ENCODE measurements at regions not wholly inside any gene's neighbourhood (a gene's known extent, or its start where the extent isn't known, plus 50 kb on each side); places are given as distances from the start of the nearest gene placed in this dataset.

DNA sequence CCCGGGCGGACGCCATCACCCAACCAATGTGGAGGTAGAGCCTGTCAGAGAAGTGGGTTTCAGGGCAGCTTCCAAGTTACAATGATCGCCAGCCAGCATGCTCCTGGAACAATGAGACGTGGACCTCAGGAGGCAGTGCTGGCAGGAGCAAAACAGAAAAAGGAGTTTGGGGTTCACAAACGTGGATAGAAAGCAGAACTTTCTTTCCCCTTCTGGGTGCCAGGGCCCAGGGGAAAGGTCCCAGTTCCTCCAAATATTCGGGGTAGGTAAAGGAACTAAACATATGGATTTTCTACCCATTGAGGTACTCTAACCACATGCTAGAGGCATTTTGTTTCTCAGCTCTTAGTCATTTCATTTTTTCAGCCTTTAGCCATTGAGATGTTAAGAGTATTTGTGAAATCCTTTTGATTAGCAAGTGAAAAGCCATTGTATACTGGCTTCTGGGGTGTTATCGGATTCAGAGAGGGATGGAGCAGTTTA lies 488.4 kb upstream of the ADGRL2 start:
- Histone ChIP-seq H3K4me3 (no peak overlapping the region), H3K27me3 (no peaks in the 10 kb centered on the region), H3K36me3 (no peaks in the 10 kb centered on the region), H3K9me3 (no peaks in the 10 kb centered on the region), H3K27ac (replicated peaks in 1 of 4) (no peak overlapping the region), H3K4me1 (peaks cover 7 to 12% (median 10%) of the 10 kb centered on the region in 4 donors)
- intact Hi-C loops (cut with DNase I), result no loop called here
- TF ChIP-seq EP300 (IDR thresholded peaks at IDR 0.05) (no peak), POLR2A (IDR thresholded peaks at IDR 0.05; ENCODE audit: low read depth) (no peak), POLR2AphosphoS5 (IDR thresholded peaks at IDR 0.05) (no peak)
- 89% methylated on average over 8 of the region's 8 CpGs for WGBS
- DNase-seq (ENCODE audit: extremely low spot score), result no peak

DNA sequence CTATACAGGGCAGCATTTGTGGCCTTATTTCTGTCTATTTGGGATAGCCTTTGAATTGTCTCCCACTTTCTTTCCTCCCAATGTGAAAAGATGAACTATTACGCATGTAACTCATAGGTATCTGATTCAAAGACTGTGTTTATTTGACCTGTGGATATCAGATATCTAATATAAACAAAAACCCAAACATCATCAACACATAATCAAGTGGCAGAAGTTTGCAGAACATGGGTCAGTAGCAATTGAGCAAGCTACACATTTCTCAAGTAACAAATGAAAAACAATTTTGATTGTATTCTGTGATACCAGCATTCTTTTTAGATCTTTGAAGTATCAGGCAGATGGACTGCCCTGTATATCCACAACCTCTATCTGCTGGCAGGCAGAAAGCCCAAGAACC lies 490.5 kb upstream of the ADGRL2 start:
- H3K27me3 ChIP-seq, result no peaks in the 10 kb centered on the region
- no peaks in the 10 kb centered on the region for H3K36me3 ChIP-seq
- TF ChIP-seq CTCF (IDR thresholded peaks at IDR 0.05) (no peak), EP300 (IDR thresholded peaks at IDR 0.05) (no peak), POLR2AphosphoS5 (IDR thresholded peaks at IDR 0.05) (no peak), POLR2A (IDR thresholded peaks at IDR 0.05; ENCODE audit: low read depth) (no peak)
- no peak overlapping the region for H3K4me3 ChIP-seq
- no peaks in the 10 kb centered on the region for H3K9me3 ChIP-seq
- intact Hi-C loops (cut with DNase I), result no loop called here
- H3K27ac ChIP-seq (replicated peaks in 1 of 4), result no peak overlapping the region
- 92% methylated on average over 1 of the region's 1 CpG for WGBS
- peaks cover 12 to 28% (median 20%) of the 10 kb centered on the region in 4 donors for H3K4me1 ChIP-seq
- no peak for DNase-seq (ENCODE audit: extremely low spot score)

GRCh38 chr1:81308191-81308590 lies 492.5 kb upstream of the ADGRL2 start:
- 80% methylated on average over 6 of the region's 6 CpGs for WGBS
- no peaks in the 10 kb centered on the region for H3K9me3 ChIP-seq
- H3K36me3 ChIP-seq, result no peaks in the 10 kb centered on the region
- H3K27me3 ChIP-seq, result no peaks in the 10 kb centered on the region
- peaks cover 0 to 28% (median 12%) of the 10 kb centered on the region in 4 donors for H3K4me1 ChIP-seq
- no peak for DNase-seq (ENCODE audit: extremely low spot score)
- H3K4me3 ChIP-seq, result no peak overlapping the region
- TF ChIP-seq POLR2AphosphoS5 (IDR thresholded peaks at IDR 0.05) (no peak), CTCF (IDR thresholded peaks at IDR 0.05) (no peak), EP300 (IDR thresholded peaks at IDR 0.05) (no peak), POLR2A (IDR thresholded peaks at IDR 0.05; ENCODE audit: low read depth) (no peak)
- intact Hi-C loops (cut with DNase I), result loop anchor here (10.0 kb wide), 2 partner anchors 447 to 497 kb away; partner anchors contain the start of gene ADGRL2
- no peak overlapping the region for H3K27ac ChIP-seq (replicated peaks in 1 of 4)

DNA sequence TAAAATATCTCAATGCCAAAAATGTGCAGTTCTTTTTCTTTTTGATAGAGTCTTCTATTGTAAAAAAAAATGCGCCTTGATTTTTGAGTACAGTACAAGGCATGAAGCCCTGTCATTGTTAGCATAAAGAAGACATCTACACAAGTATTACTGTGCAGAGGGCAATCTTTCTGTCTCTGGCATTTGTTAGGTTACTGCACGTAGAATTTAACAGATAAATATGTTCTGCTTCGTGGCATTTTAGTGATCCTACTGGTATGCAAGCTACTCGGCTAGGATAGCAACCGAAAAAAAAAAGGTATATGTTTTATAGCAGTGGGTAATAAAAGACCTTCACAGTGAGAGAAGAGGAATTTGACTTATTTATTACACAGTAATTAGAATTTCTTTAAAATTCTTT lies 492.9 kb upstream of the ADGRL2 start:
- Histone ChIP-seq H3K27me3 (no peaks in the 10 kb centered on the region), H3K27ac (replicated peaks in 1 of 4) (no peak overlapping the region), H3K36me3 (no peaks in the 10 kb centered on the region), H3K4me3 (no peak overlapping the region), H3K4me1 (peaks cover 0 to 28% (median 12%) of the 10 kb centered on the region in 4 donors), H3K9me3 (no peaks in the 10 kb centered on the region)
- intact Hi-C loops (cut with DNase I), result loop anchor here (10.0 kb wide), 2 partner anchors 447 to 497 kb away; partner anchors contain the start of gene ADGRL2
- DNase-seq (ENCODE audit: extremely low spot score), result no peak
- WGBS, result 77% methylated on average over 5 of the region's 5 CpGs
- TF ChIP-seq EP300 (IDR thresholded peaks at IDR 0.05) (no peak), POLR2AphosphoS5 (IDR thresholded peaks at IDR 0.05) (no peak), CTCF (IDR thresholded peaks at IDR 0.05) (no peak), POLR2A (IDR thresholded peaks at IDR 0.05; ENCODE audit: low read depth) (no peak)

DNA sequence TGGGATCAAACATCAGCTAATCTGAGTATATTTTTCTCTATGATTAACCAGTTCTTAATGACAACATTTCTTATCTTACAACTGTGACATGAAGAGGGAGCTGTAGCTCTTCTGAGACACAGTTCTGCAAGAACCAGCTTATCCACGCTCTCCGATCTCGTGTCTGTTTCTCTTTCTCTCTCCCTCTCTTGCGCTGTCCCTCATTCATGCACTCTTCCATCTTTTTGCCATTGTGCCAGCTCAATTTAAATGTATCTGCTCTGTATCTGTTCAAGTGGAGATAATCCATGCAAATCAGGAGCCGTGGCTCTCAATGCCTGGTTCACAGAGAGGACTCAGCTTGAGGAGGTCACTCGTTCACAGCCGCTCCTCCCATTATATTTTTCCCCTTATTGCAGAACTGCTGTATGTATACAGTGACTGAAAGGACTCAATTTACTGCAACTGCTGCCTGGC lies 494.7 kb upstream of the ADGRL2 start:
- Histone ChIP-seq H3K4me1 (peaks cover 0 to 28% (median 12%) of the 10 kb centered on the region in 4 donors), H3K36me3 (no peaks in the 10 kb centered on the region), H3K4me3 (peak overlapping the region; percentile 53 to 63 (median 57)), H3K9me3 (no peaks in the 10 kb centered on the region), H3K27ac (replicated peaks in 1 of 4) (peak overlapping the region in 2 of 4 donors; percentile 18 to 39), H3K27me3 (no peaks in the 10 kb centered on the region)
- WGBS, result 3% methylated on average over 7 of the region's 7 CpGs
- intact Hi-C loops (cut with DNase I), result loop anchor here (10.0 kb wide), 2 partner anchors 449 to 499 kb away; partner anchors contain the start of gene ADGRL2
- TF ChIP-seq POLR2AphosphoS5 (IDR thresholded peaks at IDR 0.05) (no peak), POLR2A (IDR thresholded peaks at IDR 0.05; ENCODE audit: low read depth) (no peak), CTCF (IDR thresholded peaks at IDR 0.05) (peak; percentile 47 to 55 (median 49)), EP300 (IDR thresholded peaks at IDR 0.05) (no peak)
- no peak for DNase-seq (ENCODE audit: extremely low spot score)
